ENCODE measurements at regions not wholly inside any gene's neighbourhood (a gene's known extent, or its start where the extent isn't known, plus 50 kb on each side); places are given as distances from the start of the nearest gene placed in this dataset.

GRCh38 chr3:150054635-150055034, 83.9 kb upstream of the PFN2 start:
- no peaks in the 10 kb centered on the region for H3K79me2 ChIP-seq (ENCODE audit: control insufficient read depth, insufficient read depth, low read length)
- no peak overlapping the region for H3K9ac ChIP-seq (ENCODE audit: control insufficient read depth, extremely low read depth, insufficient read depth, low read length)
- no peak overlapping the region for H3K27ac ChIP-seq (ENCODE audit: control insufficient read depth, insufficient read depth, low read length)
- DNase-seq (ENCODE audit: low read depth, low spot score) (no peak), FAIRE-seq (no peak)
- no peaks in the 10 kb centered on the region for H3K9me1 ChIP-seq (ENCODE audit: control insufficient read depth, extremely low read depth, insufficient read depth, low read length)
- no peaks in the 10 kb centered on the region for H3K4me1 ChIP-seq (ENCODE audit: control insufficient read depth, extremely low read depth, insufficient read depth, low read length)
- no peak overlapping the region for H3K4me3 ChIP-seq (ENCODE audit: control insufficient read depth in 2 of 3, extremely low read depth in 1 of 3, insufficient read depth in 2 of 3, low read depth in 1 of 3, low read length in 3 of 3)
- dilution Hi-C loops (cut with MboI; ENCODE audit: extremely low pct_ligation_motif_present, low sequenced_read_pairs), result no loop called here
- H3K4me2 ChIP-seq (ENCODE audit: control insufficient read depth, extremely low read depth, insufficient read depth, low read depth, low read length), result no peak overlapping the region
- H2AFZ ChIP-seq (ENCODE audit: control insufficient read depth, low read length), result no peak overlapping the region
- H4K20me1 ChIP-seq (ENCODE audit: control insufficient read depth, extremely low read depth, insufficient read depth, low read length), result no peaks in the 10 kb centered on the region
- H3K9me3 ChIP-seq (ENCODE audit: control insufficient read depth, low read depth, low read length), result no peaks in the 10 kb centered on the region
- no peaks in the 10 kb centered on the region for H3K27me3 ChIP-seq (ENCODE audit: control insufficient read depth, extremely low read depth, insufficient read depth, low read length)
- TF ChIP-seq EZH2 (IDR thresholded peaks at IDR 0.05; ENCODE audit: low read length) (no peak), CTCF (optimal IDR thresholded peaks at IDR 0.05 in 1 of 3, IDR thresholded peaks at IDR 0.05 in 1 of 3, conservative IDR thresholded peaks at IDR 0.05 in 1 of 3; ENCODE audit: extremely low read depth in 1 of 3, insufficient read depth in 2 of 3, low read length in 3 of 3) (no peak)
- no peaks in the 10 kb centered on the region for H3K36me3 ChIP-seq (ENCODE audit: control insufficient read depth in 2 of 2, extremely low read depth in 1 of 2, insufficient read depth in 2 of 2, low read length in 2 of 2)

- H3K9me3 ChIP-seq (ENCODE audit: control insufficient read depth, low read depth, low read length), result no peaks in the 10 kb centered on the region
- H3K27ac ChIP-seq (ENCODE audit: control insufficient read depth, insufficient read depth, low read length), result no peak overlapping the region
- FAIRE-seq (no peak), DNase-seq (ENCODE audit: low read depth, low spot score) (no peak)
- no peak overlapping the region for H3K4me2 ChIP-seq (ENCODE audit: control insufficient read depth, extremely low read depth, insufficient read depth, low read depth, low read length)
- H3K9ac ChIP-seq (ENCODE audit: control insufficient read depth, extremely low read depth, insufficient read depth, low read length), result no peak overlapping the region
- H4K20me1 ChIP-seq (ENCODE audit: control insufficient read depth, extremely low read depth, insufficient read depth, low read length), result no peaks in the 10 kb centered on the region
- TF ChIP-seq CTCF (optimal IDR thresholded peaks at IDR 0.05 in 1 of 3, IDR thresholded peaks at IDR 0.05 in 1 of 3, conservative IDR thresholded peaks at IDR 0.05 in 1 of 3; ENCODE audit: extremely low read depth in 1 of 3, insufficient read depth in 2 of 3, low read length in 3 of 3) (no peak), EZH2 (IDR thresholded peaks at IDR 0.05; ENCODE audit: low read length) (no peak)
- dilution Hi-C loops (cut with MboI; ENCODE audit: extremely low pct_ligation_motif_present, low sequenced_read_pairs), result no loop called here
- H3K27me3 ChIP-seq (ENCODE audit: control insufficient read depth, extremely low read depth, insufficient read depth, low read length), result no peaks in the 10 kb centered on the region
- H2AFZ ChIP-seq (ENCODE audit: control insufficient read depth, low read length), result no peak overlapping the region
- no peaks in the 10 kb centered on the region for H3K4me1 ChIP-seq (ENCODE audit: control insufficient read depth, extremely low read depth, insufficient read depth, low read length)
- no peaks in the 10 kb centered on the region for H3K36me3 ChIP-seq (ENCODE audit: control insufficient read depth in 2 of 2, extremely low read depth in 1 of 2, insufficient read depth in 2 of 2, low read length in 2 of 2)
- H3K79me2 ChIP-seq (ENCODE audit: control insufficient read depth, insufficient read depth, low read length), result no peaks in the 10 kb centered on the region
- H3K4me3 ChIP-seq (ENCODE audit: control insufficient read depth in 2 of 3, extremely low read depth in 1 of 3, insufficient read depth in 2 of 3, low read depth in 1 of 3, low read length in 3 of 3), result no peak overlapping the region
- no peaks in the 10 kb centered on the region for H3K9me1 ChIP-seq (ENCODE audit: control insufficient read depth, extremely low read depth, insufficient read depth, low read length)
Measured at GRCh38 chr3:150050510-150050909, 79.8 kb upstream of the PFN2 start.
